Tibial nerve (tissue), 3 donors: ENCODE measurements at regions not wholly inside any gene's neighbourhood (a gene's known extent, or its start where the extent isn't known, plus 50 kb on each side); places are given as distances from the start of the nearest gene placed in this dataset.

ENCODE experiments used
- POLR2A ChIP-seq, 2 donors: fragments of 450-650 bp; IDR thresholded peaks; one replicate each; pipeline ENCODE4 v1.6.1; 2017; ENCODE audit warnings: antibody characterized with exemption in 2 of 2, mild to moderate bottlenecking in 2 of 2, moderate library complexity in 2 of 2
- TF ChIP-seq, protein P1 (sequence below), 5 experiments: fragments of 200-600 bp in 3 of 5; fragments of 450-650 bp in 2 of 5; sonication (generic) in 3 of 5; IDR thresholded peaks; one replicate each; pipeline ENCODE4 v1.5.1; 2016 to 2019; ENCODE audit warnings: antibody characterized with exemption in 5 of 5, mild to moderate bottlenecking in 3 of 5, moderate library complexity in 2 of 5

DNA sequence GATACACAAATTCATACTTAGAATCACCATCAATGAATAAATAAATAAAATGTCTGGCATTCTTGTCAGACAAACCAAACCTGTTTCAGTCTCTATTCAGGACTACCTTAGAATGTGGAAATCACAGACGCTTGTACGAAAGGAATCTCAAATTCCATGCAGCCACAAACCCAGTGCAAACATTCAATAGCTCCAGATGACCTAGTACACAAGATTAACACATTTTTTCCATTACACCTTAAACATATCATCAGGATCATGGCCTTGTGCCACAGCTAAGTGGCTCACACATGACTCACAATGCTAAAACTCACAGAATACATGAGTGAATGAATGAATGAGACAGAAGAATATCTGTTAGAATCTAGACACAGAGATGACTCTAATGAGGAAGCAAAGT, 134.2 kb downstream of the PWWP3B start:
- TF ChIP-seq, protein P1, sequence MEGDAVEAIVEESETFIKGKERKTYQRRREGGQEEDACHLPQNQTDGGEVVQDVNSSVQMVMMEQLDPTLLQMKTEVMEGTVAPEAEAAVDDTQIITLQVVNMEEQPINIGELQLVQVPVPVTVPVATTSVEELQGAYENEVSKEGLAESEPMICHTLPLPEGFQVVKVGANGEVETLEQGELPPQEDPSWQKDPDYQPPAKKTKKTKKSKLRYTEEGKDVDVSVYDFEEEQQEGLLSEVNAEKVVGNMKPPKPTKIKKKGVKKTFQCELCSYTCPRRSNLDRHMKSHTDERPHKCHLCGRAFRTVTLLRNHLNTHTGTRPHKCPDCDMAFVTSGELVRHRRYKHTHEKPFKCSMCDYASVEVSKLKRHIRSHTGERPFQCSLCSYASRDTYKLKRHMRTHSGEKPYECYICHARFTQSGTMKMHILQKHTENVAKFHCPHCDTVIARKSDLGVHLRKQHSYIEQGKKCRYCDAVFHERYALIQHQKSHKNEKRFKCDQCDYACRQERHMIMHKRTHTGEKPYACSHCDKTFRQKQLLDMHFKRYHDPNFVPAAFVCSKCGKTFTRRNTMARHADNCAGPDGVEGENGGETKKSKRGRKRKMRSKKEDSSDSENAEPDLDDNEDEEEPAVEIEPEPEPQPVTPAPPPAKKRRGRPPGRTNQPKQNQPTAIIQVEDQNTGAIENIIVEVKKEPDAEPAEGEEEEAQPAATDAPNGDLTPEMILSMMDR (IDR thresholded peaks at IDR 0.05) = no peak
- no peak for TF ChIP-seq POLR2A (IDR thresholded peaks at IDR 0.05)
